GM10248 (cell line): ENCODE measurements at regions not wholly inside any gene's neighbourhood (a gene's known extent, or its start where the extent isn't known, plus 50 kb on each side); places are given as distances from the start of the nearest gene placed in this dataset.

Experiments
- CTCF ChIA-PET: fragments of 300-600 bp; sonication (Branson Sonifier 250); formaldehyde crosslinking; extraction: SDS; loops from one replicate; lab custom pipeline; 2021; ENCODE audit warnings: antibody characterized with exemption; lab: Yijun Ruan, JAX
- POLR2A ChIA-PET: fragments of 350-650 bp; sonication (Branson Sonifier 250); formaldehyde crosslinking; extraction: SDS; loops from one replicate; lab custom pipeline; 2020; ENCODE audit warnings: antibody characterized with exemption; lab: Yijun Ruan, JAX
- DNase-seq: peaks from one replicate; pipeline ENCODE4 v3.0.0; 2012; ENCODE audit errors: extremely low spot score
- CTCF ChIP-seq: IDR thresholded peaks from 2 replicates; pipeline ENCODE4 v1.5.1; 2012; ENCODE audit warnings: mild to moderate bottlenecking, low read depth; ENCODE audit errors: extremely low read depth, missing control alignments, control extremely low read depth

DNA sequence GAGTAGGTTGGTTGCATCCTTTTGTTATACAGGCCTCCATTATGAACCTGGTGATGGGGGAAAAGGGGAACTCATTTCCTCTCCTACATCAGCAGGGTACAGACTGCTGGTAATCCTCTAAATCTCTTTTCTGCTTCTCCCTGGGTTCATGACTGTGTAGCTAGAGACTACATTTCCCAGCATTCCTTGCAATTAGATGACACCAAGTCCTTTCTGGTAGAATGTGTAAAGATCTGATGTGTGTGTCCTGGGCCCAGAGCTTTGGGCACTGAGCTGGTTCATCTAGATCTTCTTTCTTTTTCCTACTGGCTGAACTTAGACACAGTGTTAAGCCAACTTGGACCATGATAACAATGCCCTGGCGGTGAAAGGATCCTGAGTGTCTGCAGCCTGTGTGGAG is 104.7 kb upstream of the IFNGR1 start:
- ChIA-PET CTCF (interaction anchor here (1.6 to 2.8 kb wide), 2 partner anchors 10 to 304 kb away, joined by 3 to 13 read pairs; no protein-coding TSS in a partner anchor), POLR2A (no interaction called here)
- no peak for DNase-seq
- TF ChIP-seq CTCF: no peak

GRCh38 chr6:137320271-137320670 is 101.1 kb upstream of the IFNGR1 start:
- ChIA-PET POLR2A (no interaction called here), CTCF (interaction anchor here (1.1 to 2.5 kb wide), 4 partner anchors 25 to 243 kb away, joined by 3 to 10 read pairs (median 4); no protein-coding TSS in a partner anchor)
- no peak for TF ChIP-seq CTCF
- DNase-seq: no peak

GRCh38 chr6:137316626-137317025 is 97.4 kb upstream of the IFNGR1 start:
- POLR2A ChIA-PET: no interaction called here
- no peak for TF ChIP-seq CTCF
- no peak for DNase-seq
- CTCF ChIA-PET: no interaction called here

GRCh38 chr6:137315081-137315480 is 95.9 kb upstream of the IFNGR1 start:
- ChIA-PET CTCF (interaction anchor here (0.8 to 3.7 kb wide), 35 partner anchors 8 to 383 kb away, joined by 3 to 40 read pairs (median 5); no protein-coding TSS in a partner anchor), POLR2A (no interaction called here)
- DNase-seq: no peak
- TF ChIP-seq CTCF: no peak

DNA sequence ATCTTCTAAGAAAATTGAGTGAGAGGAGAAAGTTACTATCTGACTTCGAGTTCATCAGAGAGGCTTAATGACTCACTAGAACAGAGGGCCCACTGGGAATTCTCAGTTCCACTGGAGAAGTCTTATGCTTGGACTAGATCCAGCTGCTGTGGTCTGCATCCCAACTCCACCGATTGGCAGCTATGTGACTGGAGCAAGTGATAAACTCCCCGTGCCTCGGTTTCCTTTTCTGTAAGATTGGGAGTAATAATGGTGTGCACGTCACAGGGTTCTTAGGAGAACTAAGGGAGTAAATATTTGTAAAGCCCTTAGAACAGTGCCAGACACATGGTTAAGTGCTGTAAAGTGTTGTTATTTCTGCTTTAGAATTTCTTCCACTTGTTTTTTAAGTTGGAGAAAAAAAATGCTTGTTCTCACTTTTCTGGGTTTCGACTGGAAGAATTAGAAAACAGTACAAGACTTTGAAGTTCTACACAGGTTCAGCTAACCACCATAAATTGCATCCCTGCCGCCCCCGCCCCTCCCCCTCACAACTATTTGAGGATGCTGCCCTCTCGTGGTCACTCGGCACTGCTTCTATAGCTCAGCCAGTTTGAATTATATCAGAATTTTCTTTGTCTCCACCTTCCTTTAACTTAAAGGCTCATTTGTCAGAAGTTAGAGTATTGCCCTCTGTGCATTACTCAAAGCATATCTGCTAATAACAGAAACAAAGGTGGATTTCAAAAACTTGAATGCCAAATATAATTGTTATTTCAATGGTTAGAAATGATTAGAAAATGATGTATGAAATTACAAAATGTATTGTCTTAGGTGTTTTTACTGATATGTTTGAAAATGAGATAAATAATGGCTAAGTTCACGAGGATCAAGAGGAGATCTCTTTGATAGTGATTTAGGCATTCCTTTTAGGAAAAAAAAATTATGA is 95.0 kb upstream of the IFNGR1 start:
- ChIA-PET POLR2A (interaction anchor here (0.6 kb wide), 1 partner anchor 211 kb away, joined by 4 read pairs; no protein-coding TSS in a partner anchor), CTCF (interaction anchor here (0.6 to 3.7 kb wide), 53 partner anchors 9 to 384 kb away, joined by 3 to 40 read pairs (median 4); no protein-coding TSS in a partner anchor)
- peak; percentile 82 for TF ChIP-seq CTCF
- peak; percentile 64 for DNase-seq

DNA sequence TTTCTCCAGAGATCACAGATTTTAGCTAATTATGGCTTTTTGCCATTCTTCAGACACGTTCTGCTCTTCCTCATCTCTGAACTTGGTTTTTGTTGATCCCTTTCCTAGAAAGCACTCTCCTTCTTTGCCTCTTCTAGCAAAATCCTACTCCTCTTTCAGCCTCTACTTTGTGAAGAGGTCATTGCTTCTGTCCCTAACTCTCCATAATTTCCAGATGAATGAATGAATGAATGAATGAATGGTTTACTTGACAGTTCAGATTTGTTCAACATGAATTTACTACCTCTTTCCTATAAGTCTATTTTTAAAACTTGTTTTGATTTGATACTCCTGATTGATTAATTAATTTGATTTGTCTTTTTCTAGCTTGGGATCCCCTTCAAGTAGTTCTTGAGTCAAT is 94.0 kb upstream of the IFNGR1 start:
- POLR2A ChIA-PET: no interaction called here
- no peak for TF ChIP-seq CTCF
- CTCF ChIA-PET: interaction anchor here (1.0 to 3.7 kb wide), 25 partner anchors 9 to 245 kb away, joined by 3 to 40 read pairs (median 8); no protein-coding TSS in a partner anchor
- DNase-seq: no peak
